AG09319 (cell line): ENCODE measurements at regions not wholly inside any gene's neighbourhood (a gene's known extent, or its start where the extent isn't known, plus 50 kb on each side); places are given as distances from the start of the nearest gene placed in this dataset.

ENCODE experiments used
- DNase-seq: peaks from one replicate; pipeline ENCODE4 v3.0.0-alpha.2; 2010; ENCODE audit warnings: low read depth; ENCODE audit errors: extremely low read depth
- TF ChIP-seq, protein P1 (sequence below): IDR thresholded peaks from 2 replicates; pipeline ENCODE4 v1.5.1; 2011; ENCODE audit warnings: low read depth, mild to moderate bottlenecking, inconsistent platforms, low read length, moderate library complexity

DNA sequence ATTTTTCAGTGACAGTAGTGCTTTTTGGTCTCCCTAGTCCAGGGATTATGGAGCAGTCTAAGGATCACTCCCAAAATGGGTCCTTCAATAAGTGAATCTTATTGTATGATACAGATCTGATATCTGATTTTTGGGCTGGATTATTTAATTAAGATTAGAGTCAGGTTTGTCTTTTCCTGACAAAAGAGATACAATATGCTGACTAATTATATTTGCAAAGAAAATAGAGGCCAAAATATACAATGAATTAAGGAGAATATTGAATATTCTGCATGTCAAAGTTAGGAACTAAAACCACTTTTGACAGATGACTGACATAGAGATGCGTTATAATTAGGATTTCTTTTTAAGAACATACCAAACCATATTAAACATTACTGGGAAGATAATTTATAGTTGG lies 175.2 kb downstream of the FOXG1 start:
- TF ChIP-seq, protein P1, sequence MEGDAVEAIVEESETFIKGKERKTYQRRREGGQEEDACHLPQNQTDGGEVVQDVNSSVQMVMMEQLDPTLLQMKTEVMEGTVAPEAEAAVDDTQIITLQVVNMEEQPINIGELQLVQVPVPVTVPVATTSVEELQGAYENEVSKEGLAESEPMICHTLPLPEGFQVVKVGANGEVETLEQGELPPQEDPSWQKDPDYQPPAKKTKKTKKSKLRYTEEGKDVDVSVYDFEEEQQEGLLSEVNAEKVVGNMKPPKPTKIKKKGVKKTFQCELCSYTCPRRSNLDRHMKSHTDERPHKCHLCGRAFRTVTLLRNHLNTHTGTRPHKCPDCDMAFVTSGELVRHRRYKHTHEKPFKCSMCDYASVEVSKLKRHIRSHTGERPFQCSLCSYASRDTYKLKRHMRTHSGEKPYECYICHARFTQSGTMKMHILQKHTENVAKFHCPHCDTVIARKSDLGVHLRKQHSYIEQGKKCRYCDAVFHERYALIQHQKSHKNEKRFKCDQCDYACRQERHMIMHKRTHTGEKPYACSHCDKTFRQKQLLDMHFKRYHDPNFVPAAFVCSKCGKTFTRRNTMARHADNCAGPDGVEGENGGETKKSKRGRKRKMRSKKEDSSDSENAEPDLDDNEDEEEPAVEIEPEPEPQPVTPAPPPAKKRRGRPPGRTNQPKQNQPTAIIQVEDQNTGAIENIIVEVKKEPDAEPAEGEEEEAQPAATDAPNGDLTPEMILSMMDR = no peak
- DNase-seq = no peak

DNA sequence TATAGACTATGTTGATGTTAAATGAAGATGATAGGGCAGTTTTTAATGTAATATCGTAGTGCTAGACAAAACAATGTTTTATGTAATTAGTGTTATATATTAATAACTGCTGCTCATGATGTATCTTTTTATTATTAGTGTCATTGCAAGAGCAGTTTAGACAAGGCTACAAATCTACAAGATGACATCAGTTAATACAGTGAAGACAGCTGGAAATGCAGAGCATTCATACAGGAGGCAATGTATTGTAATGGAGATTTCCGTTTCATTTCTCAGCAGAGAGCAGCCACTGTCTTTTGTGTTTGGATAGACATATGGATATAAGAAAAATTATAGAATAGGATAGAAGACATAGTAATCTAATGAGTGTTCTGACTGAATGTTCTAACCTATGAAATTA lies 178.0 kb downstream of the FOXG1 start:
- TF ChIP-seq, protein P1 = no peak
- no peak for DNase-seq

DNA sequence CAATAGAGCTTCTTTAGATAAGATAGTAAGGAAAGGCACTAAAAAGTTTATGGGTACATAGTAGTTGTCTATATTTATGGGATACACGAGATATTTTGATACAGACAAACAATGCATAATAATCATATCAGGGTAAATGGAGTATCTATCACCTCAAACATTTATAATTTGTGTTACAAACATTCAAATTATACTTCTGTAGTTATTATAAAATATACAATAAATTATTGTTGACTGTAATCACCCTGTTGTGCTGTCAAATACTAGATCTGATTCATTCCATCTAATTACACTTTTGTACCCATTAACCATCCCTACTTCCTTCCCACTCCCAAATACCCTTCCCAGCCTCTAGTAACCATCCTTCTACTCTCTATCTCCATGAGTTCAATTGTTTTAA lies 179.7 kb downstream of the FOXG1 start:
- no peak for DNase-seq
- TF ChIP-seq, protein P1 = no peak

DNA sequence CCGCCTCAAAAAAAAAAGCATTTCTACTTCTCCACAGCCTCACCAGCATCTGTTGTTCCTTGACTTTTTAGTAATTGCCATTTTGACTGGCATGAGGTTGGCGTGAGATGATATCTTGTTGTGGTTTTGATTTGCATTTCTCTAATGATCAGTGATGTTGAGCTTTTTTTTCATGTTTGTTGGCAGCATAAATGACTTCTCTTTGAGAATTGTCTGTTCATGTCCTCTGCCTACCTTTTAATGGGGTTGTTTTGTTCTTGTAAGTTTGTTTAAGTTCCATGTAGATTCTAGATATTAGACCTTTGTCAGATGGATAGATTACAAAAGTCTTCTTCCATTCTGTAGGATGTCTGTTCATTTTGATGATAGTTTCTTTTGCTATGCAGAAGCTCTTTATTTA lies 182.9 kb downstream of the FOXG1 start:
- DNase-seq = no peak
- TF ChIP-seq, protein P1 = no peak

DNA sequence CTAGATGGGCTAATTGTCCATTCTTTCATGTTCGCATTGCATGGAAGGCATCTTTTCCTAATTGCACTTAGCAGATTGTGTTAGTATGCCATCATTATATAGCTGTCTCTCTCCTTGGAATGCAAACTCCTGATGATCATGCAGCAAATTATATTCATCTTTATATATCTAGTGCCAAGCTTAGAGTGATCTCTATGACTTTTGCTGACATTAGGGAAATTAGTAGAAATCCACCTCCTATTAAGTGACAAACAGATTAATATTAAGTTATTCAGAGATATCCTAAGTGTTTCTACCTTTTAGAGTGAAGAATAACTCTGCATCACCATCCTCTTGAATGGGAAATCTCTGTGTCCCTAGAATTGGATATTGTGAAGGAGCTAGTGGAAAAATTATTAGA lies 185.6 kb downstream of the FOXG1 start:
- no peak for DNase-seq
- TF ChIP-seq, protein P1 = no peak

DNA sequence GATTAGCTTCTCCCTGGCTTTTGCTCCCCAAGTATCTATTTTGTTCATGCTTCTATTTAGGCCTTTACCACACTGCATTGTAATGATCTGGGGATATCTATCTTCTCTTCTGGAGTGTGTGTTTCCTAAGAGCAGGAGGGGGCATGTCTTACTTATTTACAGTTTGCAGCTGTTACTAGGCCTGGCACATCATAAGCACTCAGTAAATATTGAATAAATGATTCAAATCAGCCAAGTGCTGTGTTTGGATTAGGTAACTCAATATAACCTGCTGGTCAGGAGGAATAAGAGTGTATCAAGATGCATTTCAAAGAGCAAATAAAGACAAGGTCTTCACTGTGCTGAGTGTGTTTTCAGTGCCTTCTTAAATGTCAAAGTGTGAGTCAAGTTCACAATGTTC lies 186.1 kb downstream of the FOXG1 start:
- TF ChIP-seq, protein P1 = no peak
- DNase-seq = no peak

DNA sequence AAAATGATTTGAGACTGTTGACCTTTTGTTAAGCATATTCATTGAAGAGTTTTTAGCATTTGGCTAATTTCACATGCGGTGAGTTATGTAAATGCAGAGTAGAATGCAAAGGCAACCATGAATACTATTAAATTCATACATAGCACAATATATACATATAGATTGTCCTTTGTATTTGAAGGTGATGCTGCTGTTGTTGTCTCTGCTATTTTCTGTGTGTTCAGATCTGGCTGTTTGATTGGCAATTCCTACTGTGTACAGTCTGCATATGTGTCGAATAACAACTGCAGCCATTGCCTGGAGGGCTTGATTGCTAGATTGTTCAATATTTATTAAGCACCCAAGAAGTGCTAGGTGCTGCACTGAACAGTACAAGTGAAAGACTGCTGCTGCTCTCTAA lies 187.4 kb downstream of the FOXG1 start:
- TF ChIP-seq, protein P1 = no peak
- no peak for DNase-seq
